ENCODE measurements at regions not wholly inside any gene's neighbourhood (a gene's known extent, or its start where the extent isn't known, plus 50 kb on each side); places are given as distances from the start of the nearest gene placed in this dataset.

- DNase-seq: no peak
Measured at GRCh38 chr12:89181271-89181920, 170.9 kb downstream of the DUSP6 start.

- DNase-seq: no peak
Measured at GRCh38 chr12:89180496-89180895, 171.8 kb downstream of the DUSP6 start.

GRCh38 chr12:89179983-89180382, 172.3 kb downstream of the DUSP6 start:
- DNase-seq: no peak

- no peak for DNase-seq
Measured at GRCh38 chr12:89179245-89179644, 173.1 kb downstream of the DUSP6 start.

GRCh38 chr12:89177802-89178395, 174.4 kb downstream of the DUSP6 start:
- DNase-seq: no peak

- DNase-seq: no peak
Measured at GRCh38 chr12:89176676-89177075, 175.6 kb downstream of the DUSP6 start.

GRCh38 chr12:89173678-89174077, 178.6 kb downstream of the DUSP6 start:
- DNase-seq: no peak

GRCh38 chr12:89173096-89173495, 179.2 kb downstream of the DUSP6 start:
- DNase-seq: no peak

GRCh38 chr12:89172224-89172623, 180.1 kb downstream of the DUSP6 start:
- DNase-seq: no peak

GRCh38 chr12:89169321-89169720, 183.0 kb downstream of the DUSP6 start:
- no peak for DNase-seq

- DNase-seq: no peak
Measured at GRCh38 chr12:89167986-89168385, 184.3 kb downstream of the DUSP6 start.

- DNase-seq: no peak
Measured at GRCh38 chr12:89166525-89166934, 185.8 kb downstream of the DUSP6 start.

- no peak for DNase-seq
Measured at GRCh38 chr12:89166121-89166520, 186.2 kb downstream of the DUSP6 start.

- no peak for DNase-seq
Measured at GRCh38 chr12:89165703-89166102, 186.6 kb downstream of the DUSP6 start.

GRCh38 chr12:89163918-89164317, 188.4 kb downstream of the DUSP6 start:
- peak; percentile 18 for DNase-seq

GRCh38 chr12:89162589-89163261, 189.6 kb downstream of the DUSP6 start:
- peak; percentile 85 for DNase-seq

- DNase-seq: no peak
Measured at GRCh38 chr12:89161557-89161956, 190.7 kb downstream of the DUSP6 start.

GRCh38 chr12:89160716-89161123, 191.6 kb downstream of the DUSP6 start:
- DNase-seq: no peak

- DNase-seq: no peak
Measured at GRCh38 chr12:89157413-89157812, 194.9 kb downstream of the DUSP6 start.

GRCh38 chr12:89156862-89157262, 195.4 kb downstream of the DUSP6 start:
- DNase-seq: no peak

- DNase-seq: no peak
Measured at GRCh38 chr12:89156340-89156739, 196.0 kb downstream of the DUSP6 start.

- no peak for DNase-seq
Measured at GRCh38 chr12:89155826-89156225, 196.5 kb downstream of the DUSP6 start.

GRCh38 chr12:89154743-89155499, 197.4 kb downstream of the DUSP6 start:
- no peak for DNase-seq

- DNase-seq: no peak
Measured at GRCh38 chr12:89153341-89153740, 199.0 kb downstream of the DUSP6 start.

Data from GDM1 (cell line).